ENCODE measurements at regions not wholly inside any gene's neighbourhood (a gene's known extent, or its start where the extent isn't known, plus 50 kb on each side); places are given as distances from the start of the nearest gene placed in this dataset.

GRCh38 chr4:42719257-42719656 lies 62.4 kb upstream of the ATP8A1 start:
- intact Hi-C loops (cut with DNase I, micrococcal nuclease): no loop called here
- no peaks in the 10 kb centered on the region for H3K36me3 Mint-ChIP-seq (ENCODE audit: low read depth)
- CTCF ChIA-PET: no interaction called here

GRCh38 chr4:42718336-42718735 lies 61.4 kb upstream of the ATP8A1 start:
- TF ChIP-seq CTCF (IDR thresholded peaks at IDR 0.05): no peak
- no peaks in the 10 kb centered on the region for H3K4me1 Mint-ChIP-seq (ENCODE audit: low read depth)
- POLR2A ChIA-PET: no interaction called here
- Histone ChIP-seq H3K4me3 (ENCODE audit: low read length) (no peak overlapping the region), H3K27me3 (ENCODE audit: control insufficient read depth in 1 of 2, insufficient read depth in 2 of 2, low read length in 2 of 2) (peaks cover 0 to 2% of the 10 kb centered on the region in 2 experiments), H3K36me3 (ENCODE audit: insufficient read depth, low read length) (no peaks in the 10 kb centered on the region), H3K4me1 (ENCODE audit: insufficient read depth, low read length) (peaks cover 4% of the 10 kb centered on the region), H3K27ac (ENCODE audit: low read depth in 1 of 2, low read length in 2 of 2) (no peak overlapping the region), H3K9me3 (ENCODE audit: control insufficient read depth in 1 of 2, insufficient read depth in 1 of 2, low read length in 2 of 2) (no peaks in the 10 kb centered on the region)
- H3K27ac Mint-ChIP-seq: no peak overlapping the region
- DNase-seq: no peak
- no peaks in the 10 kb centered on the region for H3K27me3 Mint-ChIP-seq
- no peaks in the 10 kb centered on the region for H3K36me3 Mint-ChIP-seq (ENCODE audit: low read depth)
- CTCF ChIA-PET: no interaction called here
- intact Hi-C loops (cut with DNase I, micrococcal nuclease): no loop called here
- ATAC-seq (ENCODE audit: poor library complexity): no peak
- H3K4me3 Mint-ChIP-seq: no peak overlapping the region
- no peaks in the 10 kb centered on the region for H3K9me3 Mint-ChIP-seq

More at GRCh38 chr4:42719257-42719656, 62.4 kb upstream of the ATP8A1 start:
- DNase-seq (no peak), ATAC-seq (ENCODE audit: poor library complexity) (no peak)
- Histone ChIP-seq H3K4me3 (ENCODE audit: low read length) (no peak overlapping the region), H3K4me1 (ENCODE audit: insufficient read depth, low read length) (peaks cover 4% of the 10 kb centered on the region), H3K27ac (ENCODE audit: low read depth in 1 of 2, low read length in 2 of 2) (no peak overlapping the region), H3K9me3 (ENCODE audit: control insufficient read depth in 1 of 2, insufficient read depth in 1 of 2, low read length in 2 of 2) (no peaks in the 10 kb centered on the region), H3K27me3 (ENCODE audit: control insufficient read depth in 1 of 2, insufficient read depth in 2 of 2, low read length in 2 of 2) (no peaks in the 10 kb centered on the region), H3K36me3 (ENCODE audit: insufficient read depth, low read length) (no peaks in the 10 kb centered on the region)
- Mint-ChIP-seq H3K27me3 (no peaks in the 10 kb centered on the region), H3K27ac (no peak overlapping the region), H3K4me3 (no peak overlapping the region), H3K9me3 (peaks cover 4% of the 10 kb centered on the region), H3K4me1 (ENCODE audit: low read depth) (no peaks in the 10 kb centered on the region)
- POLR2A ChIA-PET: no interaction called here
- no peak for TF ChIP-seq CTCF (IDR thresholded peaks at IDR 0.05)

- CTCF ChIA-PET: no interaction called here
- Histone ChIP-seq H3K4me3 (ENCODE audit: low read length) (no peak overlapping the region), H3K27ac (ENCODE audit: low read depth in 1 of 2, low read length in 2 of 2) (no peak overlapping the region), H3K9me3 (ENCODE audit: control insufficient read depth in 1 of 2, insufficient read depth in 1 of 2, low read length in 2 of 2) (no peaks in the 10 kb centered on the region), H3K36me3 (ENCODE audit: insufficient read depth, low read length) (no peaks in the 10 kb centered on the region), H3K27me3 (ENCODE audit: control insufficient read depth in 1 of 2, insufficient read depth in 2 of 2, low read length in 2 of 2) (peaks cover 0 to 2% of the 10 kb centered on the region in 2 experiments), H3K4me1 (ENCODE audit: insufficient read depth, low read length) (peaks cover 4% of the 10 kb centered on the region)
- DNase-seq (no peak), ATAC-seq (ENCODE audit: poor library complexity) (no peak)
- no peaks in the 10 kb centered on the region for H3K27me3 Mint-ChIP-seq
- H3K9me3 Mint-ChIP-seq: no peaks in the 10 kb centered on the region
- no peaks in the 10 kb centered on the region for H3K36me3 Mint-ChIP-seq (ENCODE audit: low read depth)
- H3K4me3 Mint-ChIP-seq: no peak overlapping the region
- H3K27ac Mint-ChIP-seq: no peak overlapping the region
- POLR2A ChIA-PET: interaction anchor here (1.4 kb wide), 1 partner anchor 59 kb away, joined by 3 read pairs; no protein-coding TSS in a partner anchor
- intact Hi-C loops (cut with DNase I, micrococcal nuclease): no loop called here
- no peak for TF ChIP-seq CTCF (IDR thresholded peaks at IDR 0.05)
- no peaks in the 10 kb centered on the region for H3K4me1 Mint-ChIP-seq (ENCODE audit: low read depth)
These were observed 60.1 kb upstream of the ATP8A1 start for GRCh38 chr4:42716996-42717395.

Data from CD4-positive, alpha-beta T cell (primary cell).